ENCODE measurements at regions not wholly inside any gene's neighbourhood (a gene's known extent, or its start where the extent isn't known, plus 50 kb on each side); places are given as distances from the start of the nearest gene placed in this dataset.

DNA sequence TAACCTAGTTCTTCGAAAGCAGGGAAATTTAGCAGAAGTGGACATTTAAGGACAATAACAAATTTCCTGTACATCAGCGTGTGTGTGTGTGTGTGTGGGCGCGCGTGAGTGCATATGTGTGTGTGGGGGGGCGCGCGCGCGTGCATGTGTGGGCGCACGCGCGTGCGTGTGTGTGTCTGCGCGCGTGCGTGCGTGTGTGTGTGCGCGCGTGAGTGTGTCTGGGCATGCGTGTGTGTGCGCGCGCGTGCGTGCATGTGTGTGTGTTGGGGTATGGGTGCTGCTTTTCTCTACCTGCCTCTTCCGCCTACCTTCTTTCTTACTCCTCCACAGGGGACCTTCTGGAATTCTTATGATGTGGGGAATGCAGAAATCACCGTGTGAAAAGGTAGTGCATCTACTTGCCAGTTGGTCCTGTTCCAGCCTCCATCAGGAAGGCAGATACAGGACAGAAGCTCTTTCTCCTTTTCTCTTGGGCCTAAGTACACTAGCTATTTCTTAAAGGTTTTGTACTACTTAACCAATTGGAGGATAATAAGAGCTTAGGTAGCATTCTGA, 165.4 kb upstream of the KCNK2 start:
- H3K4me1 Mint-ChIP-seq, result peaks cover 9% of the 10 kb centered on the region
- peak overlapping the region; percentile 5; the same call in 1 of the 2 replicates for H3K27ac Mint-ChIP-seq
- ChIA-PET CTCF (no interaction called here), POLR2A (no interaction called here)
- no peaks in the 10 kb centered on the region for H3K36me3 Mint-ChIP-seq
- no peak for TF ChIP-seq ZNF121 (CRISPR knock-in tag; IDR thresholded peaks at IDR 0.05)
- TF ChIP-seq TP53 (CRISPR knock-in tag; IDR thresholded peaks at IDR 0.05), result no peak
- TF ChIP-seq GABPB1 (CRISPR knock-in tag; IDR thresholded peaks at IDR 0.05), result no peak
- TF ChIP-seq ATF1 (CRISPR knock-in tag; IDR thresholded peaks at IDR 0.05), result no peak
- TF ChIP-seq TEAD4 (CRISPR knock-in tag; IDR thresholded peaks at IDR 0.05), result no peak
- no peak for TF ChIP-seq ZNF423 (CRISPR knock-in tag; IDR thresholded peaks at IDR 0.05)
- no peak for TF ChIP-seq RELA (CRISPR knock-in tag; IDR thresholded peaks at IDR 0.05; ENCODE audit: borderline replicate concordance)
- TF ChIP-seq ZNF232 (CRISPR knock-in tag; IDR thresholded peaks at IDR 0.05), result no peak
- no peak for TF ChIP-seq GTF2I (CRISPR knock-in tag; conservative IDR thresholded peaks at IDR 0.05)
- no peak for TF ChIP-seq ZNF138 (CRISPR knock-in tag; conservative IDR thresholded peaks at IDR 0.05)
- TF ChIP-seq E2F1 (CRISPR knock-in tag; IDR thresholded peaks at IDR 0.05), result no peak
- no peak for TF ChIP-seq ZBTB43 (CRISPR knock-in tag; IDR thresholded peaks at IDR 0.05)
- no peak for TF ChIP-seq MXD4 (CRISPR knock-in tag; IDR thresholded peaks at IDR 0.05; ENCODE audit: borderline replicate concordance)
- no peak for TF ChIP-seq NR1H2 (CRISPR knock-in tag; IDR thresholded peaks at IDR 0.05)
- DNase-seq (ENCODE audit: low spot score), result no peak
- peak; percentile 61 for ATAC-seq
- no peaks in the 10 kb centered on the region for H3K9me3 Mint-ChIP-seq
- no peaks in the 10 kb centered on the region for H3K27me3 Mint-ChIP-seq (ENCODE audit: low read depth)
- no peak overlapping the region for H3K4me3 Mint-ChIP-seq

- no peak for ATAC-seq
- peaks cover 9% of the 10 kb centered on the region for H3K4me1 Mint-ChIP-seq
- no peak overlapping the region for H3K4me3 Mint-ChIP-seq
- CTCF ChIA-PET, result no interaction called here
- H3K36me3 Mint-ChIP-seq, result no peaks in the 10 kb centered on the region
- no peaks in the 10 kb centered on the region for H3K27me3 Mint-ChIP-seq (ENCODE audit: low read depth)
- H3K9me3 Mint-ChIP-seq, result no peaks in the 10 kb centered on the region
- POLR2A ChIA-PET, result no interaction called here
- no peak for DNase-seq (ENCODE audit: low spot score)
- no peak overlapping the region for H3K27ac Mint-ChIP-seq
- TF ChIP-seq NR3C1 (CRISPR knock-in tag; conservative IDR thresholded peaks at IDR 0.05; ENCODE audit: low read depth), result no peak
- TF ChIP-seq ATF1 (CRISPR knock-in tag; IDR thresholded peaks at IDR 0.05), result no peak
- TF ChIP-seq, protein P1, sequence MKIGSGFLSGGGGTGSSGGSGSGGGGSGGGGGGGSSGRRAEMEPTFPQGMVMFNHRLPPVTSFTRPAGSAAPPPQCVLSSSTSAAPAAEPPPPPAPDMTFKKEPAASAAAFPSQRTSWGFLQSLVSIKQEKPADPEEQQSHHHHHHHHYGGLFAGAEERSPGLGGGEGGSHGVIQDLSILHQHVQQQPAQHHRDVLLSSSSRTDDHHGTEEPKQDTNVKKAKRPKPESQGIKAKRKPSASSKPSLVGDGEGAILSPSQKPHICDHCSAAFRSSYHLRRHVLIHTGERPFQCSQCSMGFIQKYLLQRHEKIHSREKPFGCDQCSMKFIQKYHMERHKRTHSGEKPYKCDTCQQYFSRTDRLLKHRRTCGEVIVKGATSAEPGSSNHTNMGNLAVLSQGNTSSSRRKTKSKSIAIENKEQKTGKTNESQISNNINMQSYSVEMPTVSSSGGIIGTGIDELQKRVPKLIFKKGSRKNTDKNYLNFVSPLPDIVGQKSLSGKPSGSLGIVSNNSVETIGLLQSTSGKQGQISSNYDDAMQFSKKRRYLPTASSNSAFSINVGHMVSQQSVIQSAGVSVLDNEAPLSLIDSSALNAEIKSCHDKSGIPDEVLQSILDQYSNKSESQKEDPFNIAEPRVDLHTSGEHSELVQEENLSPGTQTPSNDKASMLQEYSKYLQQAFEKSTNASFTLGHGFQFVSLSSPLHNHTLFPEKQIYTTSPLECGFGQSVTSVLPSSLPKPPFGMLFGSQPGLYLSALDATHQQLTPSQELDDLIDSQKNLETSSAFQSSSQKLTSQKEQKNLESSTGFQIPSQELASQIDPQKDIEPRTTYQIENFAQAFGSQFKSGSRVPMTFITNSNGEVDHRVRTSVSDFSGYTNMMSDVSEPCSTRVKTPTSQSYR (CRISPR knock-in tag; IDR thresholded peaks at IDR 0.05), result no peak
- TF ChIP-seq PRRX2 (CRISPR knock-in tag; IDR thresholded peaks at IDR 0.05), result no peak
- TF ChIP-seq ELF4 (CRISPR knock-in tag; IDR thresholded peaks at IDR 0.05; ENCODE audit: low read depth), result no peak
- TF ChIP-seq, protein P2, sequence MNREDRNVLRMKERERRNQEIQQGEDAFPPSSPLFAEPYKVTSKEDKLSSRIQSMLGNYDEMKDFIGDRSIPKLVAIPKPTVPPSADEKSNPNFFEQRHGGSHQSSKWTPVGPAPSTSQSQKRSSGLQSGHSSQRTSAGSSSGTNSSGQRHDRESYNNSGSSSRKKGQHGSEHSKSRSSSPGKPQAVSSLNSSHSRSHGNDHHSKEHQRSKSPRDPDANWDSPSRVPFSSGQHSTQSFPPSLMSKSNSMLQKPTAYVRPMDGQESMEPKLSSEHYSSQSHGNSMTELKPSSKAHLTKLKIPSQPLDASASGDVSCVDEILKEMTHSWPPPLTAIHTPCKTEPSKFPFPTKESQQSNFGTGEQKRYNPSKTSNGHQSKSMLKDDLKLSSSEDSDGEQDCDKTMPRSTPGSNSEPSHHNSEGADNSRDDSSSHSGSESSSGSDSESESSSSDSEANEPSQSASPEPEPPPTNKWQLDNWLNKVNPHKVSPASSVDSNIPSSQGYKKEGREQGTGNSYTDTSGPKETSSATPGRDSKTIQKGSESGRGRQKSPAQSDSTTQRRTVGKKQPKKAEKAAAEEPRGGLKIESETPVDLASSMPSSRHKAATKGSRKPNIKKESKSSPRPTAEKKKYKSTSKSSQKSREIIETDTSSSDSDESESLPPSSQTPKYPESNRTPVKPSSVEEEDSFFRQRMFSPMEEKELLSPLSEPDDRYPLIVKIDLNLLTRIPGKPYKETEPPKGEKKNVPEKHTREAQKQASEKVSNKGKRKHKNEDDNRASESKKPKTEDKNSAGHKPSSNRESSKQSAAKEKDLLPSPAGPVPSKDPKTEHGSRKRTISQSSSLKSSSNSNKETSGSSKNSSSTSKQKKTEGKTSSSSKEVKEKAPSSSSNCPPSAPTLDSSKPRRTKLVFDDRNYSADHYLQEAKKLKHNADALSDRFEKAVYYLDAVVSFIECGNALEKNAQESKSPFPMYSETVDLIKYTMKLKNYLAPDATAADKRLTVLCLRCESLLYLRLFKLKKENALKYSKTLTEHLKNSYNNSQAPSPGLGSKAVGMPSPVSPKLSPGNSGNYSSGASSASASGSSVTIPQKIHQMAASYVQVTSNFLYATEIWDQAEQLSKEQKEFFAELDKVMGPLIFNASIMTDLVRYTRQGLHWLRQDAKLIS (CRISPR knock-in tag; IDR thresholded peaks at IDR 0.05; ENCODE audit: borderline replicate concordance), result no peak
- no peak for TF ChIP-seq FOXJ3 (CRISPR knock-in tag; IDR thresholded peaks at IDR 0.05; ENCODE audit: borderline replicate concordance)
- TF ChIP-seq RORB (CRISPR knock-in tag; IDR thresholded peaks at IDR 0.05), result no peak
- TF ChIP-seq, protein P3, sequence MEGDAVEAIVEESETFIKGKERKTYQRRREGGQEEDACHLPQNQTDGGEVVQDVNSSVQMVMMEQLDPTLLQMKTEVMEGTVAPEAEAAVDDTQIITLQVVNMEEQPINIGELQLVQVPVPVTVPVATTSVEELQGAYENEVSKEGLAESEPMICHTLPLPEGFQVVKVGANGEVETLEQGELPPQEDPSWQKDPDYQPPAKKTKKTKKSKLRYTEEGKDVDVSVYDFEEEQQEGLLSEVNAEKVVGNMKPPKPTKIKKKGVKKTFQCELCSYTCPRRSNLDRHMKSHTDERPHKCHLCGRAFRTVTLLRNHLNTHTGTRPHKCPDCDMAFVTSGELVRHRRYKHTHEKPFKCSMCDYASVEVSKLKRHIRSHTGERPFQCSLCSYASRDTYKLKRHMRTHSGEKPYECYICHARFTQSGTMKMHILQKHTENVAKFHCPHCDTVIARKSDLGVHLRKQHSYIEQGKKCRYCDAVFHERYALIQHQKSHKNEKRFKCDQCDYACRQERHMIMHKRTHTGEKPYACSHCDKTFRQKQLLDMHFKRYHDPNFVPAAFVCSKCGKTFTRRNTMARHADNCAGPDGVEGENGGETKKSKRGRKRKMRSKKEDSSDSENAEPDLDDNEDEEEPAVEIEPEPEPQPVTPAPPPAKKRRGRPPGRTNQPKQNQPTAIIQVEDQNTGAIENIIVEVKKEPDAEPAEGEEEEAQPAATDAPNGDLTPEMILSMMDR (IDR thresholded peaks at IDR 0.05), result no peak
- no peak for TF ChIP-seq USF1 (CRISPR knock-in tag; IDR thresholded peaks at IDR 0.05)
Measured at GRCh38 chr1:214918745-214919144, 163.8 kb upstream of the KCNK2 start.

Measured in WTC11 (cell line).